Trophoblast cell (in vitro differentiated cells and primary cell): ENCODE measurements at regions not wholly inside any gene's neighbourhood (a gene's known extent, or its start where the extent isn't known, plus 50 kb on each side); places are given as distances from the start of the nearest gene placed in this dataset.

Source experiments
- DNase-seq, 2 donors: peaks; one replicate each; pipeline ENCODE4 v3.0.0-alpha.2; 2016
- H2AFZ ChIP-seq: 2 replicates; pipeline ENCODE4 v1.6.1; 2013; ENCODE audit warnings: low read length, moderate library complexity, mild to moderate bottlenecking; ENCODE audit not compliant: insufficient read depth, poor library complexity
- H2AK5ac ChIP-seq: 2 replicates; pipeline ENCODE4 v1.6.1; 2013; ENCODE audit warnings: mild to moderate bottlenecking, low read length
- H2BK120ac ChIP-seq: 2 replicates; pipeline ENCODE4 v1.6.1; 2013; ENCODE audit warnings: low read length, mild to moderate bottlenecking, moderate library complexity; ENCODE audit not compliant: insufficient read depth, poor library complexity
- H2BK12ac ChIP-seq: 2 replicates; pipeline ENCODE4 v1.6.1; 2013; ENCODE audit warnings: mild to moderate bottlenecking, low read length, moderate library complexity
- H2BK5ac ChIP-seq: 2 replicates; pipeline ENCODE4 v1.6.1; 2013; ENCODE audit warnings: low read length, low read depth, moderate library complexity, mild to moderate bottlenecking; ENCODE audit not compliant: poor library complexity
- H3K14ac ChIP-seq: 2 replicates; pipeline ENCODE4 v1.6.1; 2013; ENCODE audit warnings: mild to moderate bottlenecking, low read length
- H3K18ac ChIP-seq: 2 replicates; pipeline ENCODE4 v1.6.1; 2013; ENCODE audit warnings: mild to moderate bottlenecking, low read length
- H3K23ac ChIP-seq: 2 replicates; pipeline ENCODE4 v1.6.1; 2013; ENCODE audit warnings: low read length
- H3K27ac ChIP-seq: 2 replicates; pipeline ENCODE4 v1.5.1; 2013; ENCODE audit warnings: low read depth, mild to moderate bottlenecking, inconsistent platforms, low read length, moderate library complexity
- H3K27me3 ChIP-seq: 2 replicates; pipeline ENCODE4 v1.6.1; 2013; ENCODE audit warnings: inconsistent platforms, mild to moderate bottlenecking, low read length, moderate library complexity; ENCODE audit not compliant: insufficient read depth
- H3K36me3 ChIP-seq, 2 experiments: 1 replicate in 1 of 2; 2 replicates in 1 of 2; pipeline ENCODE4 v1.6.1; 2013; ENCODE audit warnings: low read length in 2 of 2, mild to moderate bottlenecking in 2 of 2, moderate library complexity in 1 of 2; ENCODE audit not compliant: insufficient read depth in 2 of 2, control insufficient read depth in 1 of 2
- H3K4ac ChIP-seq: 2 replicates; pipeline ENCODE4 v1.6.1; 2013; ENCODE audit warnings: low read depth, mild to moderate bottlenecking, low read length, moderate library complexity
- H3K4me1 ChIP-seq, 2 experiments: 1 replicate in 1 of 2; 2 replicates in 1 of 2; pipeline ENCODE4 v1.6.1; 2013; ENCODE audit warnings: low read length in 2 of 2, mild to moderate bottlenecking in 2 of 2, moderate library complexity in 1 of 2; ENCODE audit not compliant: insufficient read depth in 2 of 2, control insufficient read depth in 1 of 2
- H3K4me2 ChIP-seq: 2 replicates; pipeline ENCODE4 v1.6.1; 2013; ENCODE audit warnings: inconsistent platforms, mild to moderate bottlenecking, low read length, moderate library complexity
- H3K4me3 ChIP-seq: 2 replicates; pipeline ENCODE4 v1.5.1; 2013; ENCODE audit warnings: mild to moderate bottlenecking, low read depth, low read length, inconsistent platforms
- H3K79me1 ChIP-seq: one replicate; pipeline ENCODE4 v1.6.1; 2013; ENCODE audit warnings: low read length
- H3K79me2 ChIP-seq: 2 replicates; pipeline ENCODE4 v1.6.1; 2013; ENCODE audit warnings: low read length, mild to moderate bottlenecking; ENCODE audit not compliant: control insufficient read depth, insufficient read depth, poor library complexity
- H3K9ac ChIP-seq: 2 replicates; pipeline ENCODE4 v1.6.1; 2013; ENCODE audit warnings: mild to moderate bottlenecking, low read length
- H3K9me3 ChIP-seq: 2 replicates; pipeline ENCODE4 v1.6.1; 2013; ENCODE audit warnings: low read depth, mild to moderate bottlenecking, control low read depth, inconsistent platforms, low read length; ENCODE audit not compliant: insufficient read depth
- H4K12ac ChIP-seq: 2 replicates; pipeline ENCODE4 v1.6.1; 2013; ENCODE audit warnings: low read depth, mild to moderate bottlenecking, low read length, moderate library complexity
- H4K8ac ChIP-seq: 2 replicates; pipeline ENCODE4 v1.6.1; 2013; ENCODE audit warnings: low read depth, mild to moderate bottlenecking, low read length, moderate library complexity
- H4K91ac ChIP-seq: one replicate; pipeline ENCODE4 v1.6.1; 2013; ENCODE audit warnings: low read depth, mild to moderate bottlenecking, low read length, moderate library complexity
- WGBS: extraction: QIAGEN DNeasy Blood & Tissue Kit; methylation state at CpG from one replicate; pipeline ENCODE4 v1.1.7; 2013; ENCODE audit warnings: missing lambda C conversion rate; ENCODE audit not compliant: insufficient read length, insufficient coverage; ENCODE audit errors: extremely low coverage; 5-methylcytosine and 5-hydroxymethylcytosine counted together

- Histone ChIP-seq H3K79me2 (no peaks in the 10 kb centered on the region), H3K27ac (no peak overlapping the region), H3K14ac (no peak overlapping the region), H3K18ac (no peak overlapping the region), H3K36me3 (no peaks in the 10 kb centered on the region), H2BK5ac (no peak overlapping the region), H4K12ac (no peak overlapping the region), H2BK12ac (no peak overlapping the region), H4K8ac (no peak overlapping the region), H3K9me3 (no peaks in the 10 kb centered on the region), H3K27me3 (no peaks in the 10 kb centered on the region), H2BK120ac (no peak overlapping the region), H3K23ac (no peak overlapping the region), H4K91ac (no peak overlapping the region), H3K4me1 (no peaks in the 10 kb centered on the region), H3K4me3 (no peak overlapping the region), H2AK5ac (no peak overlapping the region), H3K9ac (no peak overlapping the region), H3K4ac (no peak overlapping the region), H2AFZ (no peak overlapping the region), H3K79me1 (no peaks in the 10 kb centered on the region), H3K4me2 (no peak overlapping the region)
- WGBS: no CpG with 5 or more reads among the region's 3 CpGs
- DNase-seq: no peak
Measured at GRCh38 chr2:220626603-220627002, 945.5 kb downstream of the EPHA4 start.

DNA sequence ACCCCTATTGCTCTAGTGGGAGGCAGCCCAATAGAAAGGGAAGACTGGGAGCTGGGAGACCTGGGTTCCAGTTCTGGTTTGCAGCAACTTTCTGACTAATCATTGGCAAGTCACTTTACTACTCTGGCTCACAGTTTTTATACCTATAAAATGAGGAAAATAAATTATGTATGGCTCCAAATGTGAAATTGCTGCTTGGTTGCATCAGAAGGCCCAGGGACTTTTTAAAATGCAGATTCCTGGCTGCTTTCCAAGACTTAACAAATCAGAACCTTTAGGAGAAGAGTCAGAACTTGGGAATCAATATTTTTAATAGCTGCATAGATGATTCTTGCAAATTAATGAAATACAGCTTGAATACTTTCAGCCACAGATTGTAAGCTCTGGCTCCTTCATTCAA is 943.9 kb downstream of the EPHA4 start:
- H4K8ac ChIP-seq: no peak overlapping the region
- H3K4me3 ChIP-seq: no peak overlapping the region
- no peaks in the 10 kb centered on the region for H3K79me1 ChIP-seq
- no peaks in the 10 kb centered on the region for H3K36me3 ChIP-seq
- DNase-seq: no peak
- H3K27me3 ChIP-seq: no peaks in the 10 kb centered on the region
- H3K4me1 ChIP-seq: no peaks in the 10 kb centered on the region
- H3K14ac ChIP-seq: no peak overlapping the region
- H3K18ac ChIP-seq: no peak overlapping the region
- no peak overlapping the region for H3K9ac ChIP-seq
- H3K4me2 ChIP-seq: no peak overlapping the region
- H3K9me3 ChIP-seq: no peaks in the 10 kb centered on the region
- H3K23ac ChIP-seq: no peak overlapping the region
- H4K12ac ChIP-seq: no peak overlapping the region
- H2AFZ ChIP-seq: no peak overlapping the region
- no peak overlapping the region for H2BK12ac ChIP-seq
- no peak overlapping the region for H2AK5ac ChIP-seq
- no peak overlapping the region for H3K4ac ChIP-seq
- H3K27ac ChIP-seq: no peak overlapping the region
- no peak overlapping the region for H4K91ac ChIP-seq
- H2BK120ac ChIP-seq: no peak overlapping the region
- H3K79me2 ChIP-seq: no peaks in the 10 kb centered on the region
- H2BK5ac ChIP-seq: no peak overlapping the region

- no peak overlapping the region for H3K4me2 ChIP-seq
- H2BK120ac ChIP-seq: no peak overlapping the region
- H3K18ac ChIP-seq: no peak overlapping the region
- no peak overlapping the region for H2AFZ ChIP-seq
- H3K79me2 ChIP-seq: no peaks in the 10 kb centered on the region
- H3K9ac ChIP-seq: no peak overlapping the region
- no peak overlapping the region for H3K4ac ChIP-seq
- WGBS: no CpG with 5 or more reads among the region's 2 CpGs
- H3K27ac ChIP-seq: no peak overlapping the region
- H3K27me3 ChIP-seq: no peaks in the 10 kb centered on the region
- H3K9me3 ChIP-seq: no peaks in the 10 kb centered on the region
- H3K4me1 ChIP-seq: no peaks in the 10 kb centered on the region
- no peak overlapping the region for H4K12ac ChIP-seq
- no peaks in the 10 kb centered on the region for H3K79me1 ChIP-seq
- no peak overlapping the region for H2AK5ac ChIP-seq
- DNase-seq: peak in 1 of 2 donors; percentile 38
- H2BK12ac ChIP-seq: no peak overlapping the region
- no peak overlapping the region for H4K8ac ChIP-seq
- no peak overlapping the region for H4K91ac ChIP-seq
- H2BK5ac ChIP-seq: no peak overlapping the region
- H3K4me3 ChIP-seq: no peak overlapping the region
- no peak overlapping the region for H3K23ac ChIP-seq
- no peaks in the 10 kb centered on the region for H3K36me3 ChIP-seq
- no peak overlapping the region for H3K14ac ChIP-seq
Measured at GRCh38 chr2:220641137-220641536, 931.0 kb downstream of the EPHA4 start.

DNA sequence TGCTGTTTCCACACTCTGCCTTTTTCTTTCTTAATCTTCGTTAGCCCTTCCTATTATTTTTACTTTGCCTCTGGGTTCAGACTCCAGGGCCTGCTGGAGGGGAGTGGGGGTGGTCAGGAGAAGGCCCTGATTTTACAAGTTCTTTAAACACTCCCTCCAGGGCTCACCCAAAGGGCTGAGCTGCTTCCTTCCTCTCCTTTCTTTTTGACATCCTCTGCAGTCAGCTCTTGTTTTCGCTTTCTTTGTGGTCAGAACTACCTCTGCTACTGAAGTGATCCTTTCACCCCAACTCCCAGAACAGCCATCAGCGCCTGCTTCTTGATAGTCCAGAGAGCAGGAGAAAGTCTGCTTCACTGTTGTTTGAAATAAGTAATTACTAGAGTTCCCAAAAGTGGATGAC is 925.7 kb downstream of the EPHA4 start:
- no peaks in the 10 kb centered on the region for H3K79me1 ChIP-seq
- no peaks in the 10 kb centered on the region for H3K27me3 ChIP-seq
- no peak overlapping the region for H2BK120ac ChIP-seq
- no peaks in the 10 kb centered on the region for H3K4me1 ChIP-seq
- H3K14ac ChIP-seq: no peak overlapping the region
- H2AK5ac ChIP-seq: no peak overlapping the region
- H3K9ac ChIP-seq: no peak overlapping the region
- no CpG with 5 or more reads among the region's 3 CpGs for WGBS
- no peak for DNase-seq
- H3K4me3 ChIP-seq: no peak overlapping the region
- no peak overlapping the region for H3K4me2 ChIP-seq
- H4K12ac ChIP-seq: no peak overlapping the region
- H3K4ac ChIP-seq: no peak overlapping the region
- no peak overlapping the region for H3K23ac ChIP-seq
- H4K8ac ChIP-seq: no peak overlapping the region
- no peak overlapping the region for H2AFZ ChIP-seq
- no peaks in the 10 kb centered on the region for H3K36me3 ChIP-seq
- H3K9me3 ChIP-seq: no peaks in the 10 kb centered on the region
- no peak overlapping the region for H4K91ac ChIP-seq
- no peak overlapping the region for H3K27ac ChIP-seq
- no peaks in the 10 kb centered on the region for H3K79me2 ChIP-seq
- no peak overlapping the region for H2BK5ac ChIP-seq
- no peak overlapping the region for H2BK12ac ChIP-seq
- no peak overlapping the region for H3K18ac ChIP-seq

DNA sequence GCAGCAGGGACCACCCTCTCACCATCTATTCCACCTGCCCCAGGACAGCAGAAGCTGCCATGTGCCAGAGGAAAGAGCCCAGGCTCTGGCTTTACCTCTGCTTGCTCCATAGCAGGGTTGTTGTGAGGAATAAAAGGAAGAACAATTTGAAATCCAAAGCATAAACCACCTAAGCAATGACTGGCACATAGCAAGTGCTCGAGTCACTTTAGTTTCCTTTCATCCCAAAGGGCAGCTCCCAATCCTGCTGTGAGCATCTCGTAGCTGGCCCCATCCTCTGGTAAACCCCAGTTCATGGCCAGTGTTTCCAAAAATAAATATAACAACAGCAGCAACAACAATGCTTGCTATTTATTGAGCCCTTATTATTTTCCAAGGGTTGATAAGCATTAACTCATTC is 923.5 kb downstream of the EPHA4 start:
- no peak overlapping the region for H4K8ac ChIP-seq
- H2BK5ac ChIP-seq: no peak overlapping the region
- no peak overlapping the region for H3K4me3 ChIP-seq
- no peak overlapping the region for H2BK120ac ChIP-seq
- no peak overlapping the region for H2AK5ac ChIP-seq
- H3K36me3 ChIP-seq: no peaks in the 10 kb centered on the region
- no peaks in the 10 kb centered on the region for H3K79me2 ChIP-seq
- no peak overlapping the region for H4K91ac ChIP-seq
- no peaks in the 10 kb centered on the region for H3K27me3 ChIP-seq
- no peak overlapping the region for H4K12ac ChIP-seq
- H3K18ac ChIP-seq: no peak overlapping the region
- H2AFZ ChIP-seq: no peak overlapping the region
- no CpG with 5 or more reads among the region's 2 CpGs for WGBS
- no peak overlapping the region for H3K4me2 ChIP-seq
- no peak overlapping the region for H3K4ac ChIP-seq
- no peak overlapping the region for H3K27ac ChIP-seq
- H2BK12ac ChIP-seq: no peak overlapping the region
- H3K9me3 ChIP-seq: no peaks in the 10 kb centered on the region
- no peaks in the 10 kb centered on the region for H3K79me1 ChIP-seq
- no peak overlapping the region for H3K23ac ChIP-seq
- DNase-seq: no peak
- no peak overlapping the region for H3K9ac ChIP-seq
- no peaks in the 10 kb centered on the region for H3K4me1 ChIP-seq
- no peak overlapping the region for H3K14ac ChIP-seq
